Stimulated activated CD4-positive, alpha-beta T cell treated with anti-CD3 and anti-CD28 coated beads, Interleukin-12 subunit alpha, Interleukin-12 subunit beta, amount 100 ng/mL, for 48 hours (primary cell): ENCODE measurements at regions not wholly inside any gene's neighbourhood (a gene's known extent, or its start where the extent isn't known, plus 50 kb on each side); places are given as distances from the start of the nearest gene placed in this dataset.
"Not testable (repeated sequence)": the region's sequence is repeated elsewhere in the genome, so short reads cannot be mapped to it uniquely, and the experiment has no call there.

Source experiments
- DNase-seq, 3 donors: peaks; one replicate each; pipeline ENCODE4 v3.0.0-alpha.2; 2020; ENCODE audit warnings: low read depth in 2 of 3, low spot score in 1 of 3

GRCh38 chr2:117190856-117191559 lies 623.5 kb upstream of the DDX18 start:
- DNase-seq, result no peak

- no peak for DNase-seq
These were observed 619.1 kb upstream of the DDX18 start for GRCh38 chr2:117195381-117195780.

- no peak for DNase-seq
These were observed 615.0 kb upstream of the DDX18 start for GRCh38 chr2:117199511-117199910.

GRCh38 chr2:117212562-117212961 lies 601.9 kb upstream of the DDX18 start:
- DNase-seq, result no peak

- DNase-seq, result no peak
These were observed 597.3 kb upstream of the DDX18 start for GRCh38 chr2:117217145-117217544.

GRCh38 chr2:117222809-117223208 lies 591.7 kb upstream of the DDX18 start:
- DNase-seq, result no peak

GRCh38 chr2:117232305-117232704 lies 582.2 kb upstream of the DDX18 start:
- no peak for DNase-seq

GRCh38 chr2:117257362-117257761 lies 557.1 kb upstream of the DDX18 start:
- no peak for DNase-seq

GRCh38 chr2:117269574-117269973 lies 544.9 kb upstream of the DDX18 start:
- DNase-seq, result no peak

GRCh38 chr2:117271631-117272030 lies 542.9 kb upstream of the DDX18 start:
- DNase-seq, result no peak

- DNase-seq, result no peak
These were observed 541.4 kb upstream of the DDX18 start for GRCh38 chr2:117273009-117273671.

- no peak for DNase-seq
These were observed 521.5 kb upstream of the DDX18 start for GRCh38 chr2:117293012-117293411.

- no peak for DNase-seq
These were observed 515.0 kb upstream of the DDX18 start for GRCh38 chr2:117299451-117299850.

GRCh38 chr2:117308861-117309770 lies 505.4 kb upstream of the DDX18 start:
- no peak for DNase-seq

- DNase-seq, result no peak
These were observed 492.7 kb upstream of the DDX18 start for GRCh38 chr2:117321816-117322215.

GRCh38 chr2:117323331-117323730 lies 491.2 kb upstream of the DDX18 start:
- no peak for DNase-seq

GRCh38 chr2:117330641-117331040 lies 483.9 kb upstream of the DDX18 start:
- no peak for DNase-seq

- DNase-seq, result no peak
These were observed 478.5 kb upstream of the DDX18 start for GRCh38 chr2:117335967-117336366.

- no peak for DNase-seq
These were observed 478.0 kb upstream of the DDX18 start for GRCh38 chr2:117336496-117336895.

- DNase-seq, result not testable (repeated sequence)
These were observed 476.5 kb upstream of the DDX18 start for GRCh38 chr2:117337981-117338380.

GRCh38 chr2:117339980-117340379 lies 474.5 kb upstream of the DDX18 start:
- DNase-seq, result no peak

GRCh38 chr2:117341690-117342089 lies 472.8 kb upstream of the DDX18 start:
- no peak for DNase-seq
